ENCODE measurements at regions not wholly inside any gene's neighbourhood (a gene's known extent, or its start where the extent isn't known, plus 50 kb on each side); places are given as distances from the start of the nearest gene placed in this dataset.

GRCh38 chr1:5632814-5633213, 359.4 kb downstream of the NPHP4 start:
- no peak for TF ChIP-seq POLR2A (IDR thresholded peaks at IDR 0.05)
- no peak for TF ChIP-seq CTCF (IDR thresholded peaks at IDR 0.05)

Measured in heart left ventricle (tissue), 13 donors.